Tongue (tissue), 1 donor: ENCODE measurements at regions not wholly inside any gene's neighbourhood (a gene's known extent, or its start where the extent isn't known, plus 50 kb on each side); places are given as distances from the start of the nearest gene placed in this dataset.

Source experiments
- DNase-seq: peaks from one replicate; pipeline ENCODE4 v3.0.0-alpha.2; 2015

DNA sequence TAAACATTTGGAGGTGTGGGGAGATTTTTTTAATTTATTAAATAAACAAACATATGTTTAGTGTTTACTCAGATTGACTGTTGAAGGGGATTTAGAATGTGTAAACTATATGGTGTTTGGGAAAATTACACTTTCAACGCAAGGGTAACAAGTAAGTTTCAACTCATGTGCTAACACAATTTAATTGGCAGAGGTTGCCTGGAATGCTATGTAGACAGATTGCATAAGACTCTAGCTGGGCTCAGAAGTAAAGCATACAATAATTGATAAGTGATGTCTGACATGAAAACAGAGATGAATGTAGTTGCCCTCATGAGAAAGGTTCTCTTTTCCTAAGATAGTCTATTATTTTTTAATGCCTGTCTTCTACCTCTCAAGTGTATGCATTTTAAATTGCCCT, 617.4 kb downstream of the KCTD16 start:
- DNase-seq = no peak

DNA sequence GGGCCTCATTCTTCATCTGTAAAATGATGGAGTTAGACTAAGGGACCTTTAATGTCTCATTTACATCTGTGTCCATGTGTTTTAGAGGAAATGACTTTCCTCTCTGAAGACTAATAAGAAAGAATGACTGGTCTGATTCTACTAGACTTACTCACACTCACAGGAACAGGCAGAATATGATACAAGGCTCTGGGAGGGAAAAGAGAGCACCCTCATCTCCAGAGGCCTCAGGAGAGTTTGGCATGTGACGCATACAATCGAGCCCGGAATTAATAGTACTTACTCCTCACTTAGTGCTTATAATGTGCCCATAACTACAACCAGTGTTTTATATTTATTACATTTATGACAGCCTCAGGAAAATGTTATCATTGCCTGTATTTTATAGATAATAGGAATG, 608.7 kb downstream of the KCTD16 start:
- no peak for DNase-seq

DNA sequence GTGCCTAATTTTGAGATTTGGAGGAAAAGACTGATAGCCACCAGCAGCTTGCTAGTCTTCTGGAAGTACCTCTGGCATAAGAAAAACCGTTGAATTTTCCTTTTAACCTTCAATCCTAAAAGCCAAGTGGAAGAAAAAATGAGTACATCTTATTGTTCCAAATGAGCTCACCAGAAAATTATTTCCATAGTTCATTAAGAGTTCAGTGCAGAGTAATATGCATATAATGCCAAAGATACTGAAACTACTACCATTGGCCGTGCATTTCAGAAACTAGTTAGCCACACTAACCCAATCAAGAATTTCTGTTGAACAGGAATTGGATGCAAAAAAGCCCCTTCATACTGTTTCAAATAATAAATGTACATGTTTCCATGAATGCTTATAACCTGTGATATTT, 607.9 kb downstream of the KCTD16 start:
- DNase-seq = no peak

DNA sequence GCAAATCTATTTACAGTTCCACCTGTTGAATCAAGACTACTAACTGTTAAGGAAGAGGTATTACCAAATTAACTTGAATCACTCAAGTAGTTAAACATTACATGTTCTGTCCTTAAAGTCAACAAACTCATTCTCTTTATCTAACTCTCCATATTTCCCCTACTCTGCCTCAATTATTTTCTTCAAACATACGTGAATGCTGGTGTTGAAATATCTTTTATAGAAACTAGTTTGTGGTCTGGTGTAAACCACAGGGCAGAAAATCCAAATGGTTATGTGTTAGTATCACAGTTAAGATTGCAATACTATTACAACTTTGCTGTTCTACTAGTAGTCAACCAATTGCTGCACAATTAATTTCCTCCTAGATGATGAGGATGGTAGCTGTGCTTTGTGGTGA, 603.5 kb downstream of the KCTD16 start:
- DNase-seq = no peak

DNA sequence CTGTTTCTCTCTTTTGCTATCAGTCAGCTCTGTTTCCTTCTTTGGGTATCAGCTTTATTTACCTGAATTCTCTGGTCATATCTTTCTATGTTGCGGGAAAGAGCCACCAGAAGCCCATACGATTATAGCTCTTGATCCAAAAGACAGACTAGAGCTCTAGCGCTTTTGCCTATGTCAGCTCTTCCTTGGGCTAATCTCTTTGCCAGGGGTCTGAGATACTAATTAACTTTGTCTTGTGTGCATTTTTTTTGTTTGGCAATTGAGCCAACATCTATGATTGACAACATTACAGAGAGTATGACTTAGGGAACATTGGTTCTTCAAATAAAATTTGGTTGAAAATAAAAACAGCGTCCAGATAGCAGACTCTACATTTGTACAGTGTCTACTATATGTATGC, 603.0 kb downstream of the KCTD16 start:
- no peak for DNase-seq

DNA sequence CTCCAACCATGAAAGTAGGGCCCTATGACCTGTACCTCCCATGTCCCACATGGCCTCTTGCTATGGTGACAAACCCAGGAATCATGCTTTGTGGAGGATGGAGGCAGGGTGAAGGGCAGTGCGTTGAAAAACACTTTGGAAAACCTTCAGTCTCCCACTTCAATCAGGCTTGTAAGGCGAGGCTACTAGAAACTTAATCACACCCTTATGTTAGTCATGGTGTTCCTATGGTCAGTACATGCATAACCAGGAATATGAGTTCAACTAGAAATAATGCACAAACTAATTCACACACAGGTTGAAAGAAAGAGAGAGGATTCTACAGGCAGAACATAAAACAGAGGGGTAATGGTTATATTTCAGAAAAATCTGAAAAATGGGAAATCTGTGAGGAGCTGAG, 601.1 kb downstream of the KCTD16 start:
- no peak for DNase-seq

DNA sequence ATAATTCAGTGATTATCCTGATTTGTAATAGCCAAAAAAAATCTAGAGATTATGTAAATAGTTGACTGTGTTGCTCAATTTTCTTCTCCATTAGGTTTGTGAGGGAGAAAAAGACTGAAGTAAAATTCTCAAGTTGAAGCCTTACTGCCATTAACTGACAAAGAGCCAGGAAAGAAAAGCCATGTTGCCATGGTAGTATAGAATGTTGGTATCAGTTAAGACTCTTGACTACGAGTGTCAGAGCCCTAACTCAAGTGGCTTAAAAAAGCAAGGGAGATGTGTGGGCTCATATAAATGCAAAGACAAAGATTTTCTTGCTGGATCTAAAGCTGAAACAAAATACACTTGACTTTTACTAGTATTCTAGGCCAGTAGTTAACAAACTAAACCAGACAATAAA, 571.7 kb downstream of the KCTD16 start:
- no peak for DNase-seq

DNA sequence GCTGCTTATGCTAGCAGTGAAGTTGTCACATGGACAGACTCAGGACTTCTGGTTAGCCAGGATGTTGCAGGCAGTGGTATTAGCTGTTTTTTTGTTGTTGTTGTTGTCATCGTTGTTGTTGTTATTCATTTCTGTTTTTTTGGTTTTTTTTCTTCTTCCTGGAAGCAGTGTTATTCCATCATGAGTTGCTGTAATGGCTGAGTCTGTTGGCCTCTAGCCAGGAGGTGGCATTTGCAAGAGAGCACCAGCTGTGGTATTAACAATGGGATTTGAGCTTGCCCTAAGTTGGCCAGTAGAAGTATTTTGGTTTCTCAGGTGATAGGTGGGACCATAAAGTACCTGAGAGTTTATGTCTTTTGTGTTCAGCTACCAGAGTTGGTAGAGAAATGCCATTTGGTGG, 561.1 kb downstream of the KCTD16 start:
- no peak for DNase-seq

DNA sequence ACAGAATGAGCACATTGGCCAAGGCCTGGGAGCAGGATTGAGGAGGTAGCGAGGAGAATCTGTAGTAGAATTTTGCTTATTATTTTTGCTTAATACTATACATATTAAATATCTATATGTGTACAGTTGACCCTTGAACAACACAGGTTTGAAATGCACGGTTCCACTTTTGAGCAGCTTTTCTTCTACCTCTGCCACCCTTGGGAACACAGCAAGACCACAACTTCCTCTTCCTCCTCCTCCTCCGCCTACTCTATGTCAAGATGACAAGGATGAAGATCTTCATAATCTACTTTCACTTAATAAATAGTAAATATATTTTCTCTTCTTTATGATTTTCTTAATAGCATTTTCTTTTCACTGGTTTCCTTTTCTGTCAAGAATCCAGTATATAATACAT, 541.4 kb downstream of the KCTD16 start:
- no peak for DNase-seq

DNA sequence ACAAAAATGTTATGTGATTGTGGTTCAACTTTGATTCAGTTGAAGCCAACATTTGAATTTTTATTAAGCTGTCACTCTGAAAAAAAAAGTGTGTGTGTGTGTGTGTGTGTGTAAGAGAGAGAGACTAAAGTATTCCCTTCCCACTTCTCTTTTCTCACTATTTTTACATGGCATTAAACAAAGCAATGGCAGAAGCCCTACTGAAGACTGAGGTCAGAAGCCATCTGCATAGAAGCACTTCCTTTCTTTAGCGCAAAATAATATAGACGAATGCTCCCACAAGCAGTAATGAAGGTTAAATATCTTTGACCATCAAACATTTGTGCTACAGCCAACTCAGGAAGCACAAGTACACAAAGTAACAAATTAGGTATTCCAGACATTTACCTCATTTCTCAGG, 540.5 kb downstream of the KCTD16 start:
- DNase-seq = no peak

DNA sequence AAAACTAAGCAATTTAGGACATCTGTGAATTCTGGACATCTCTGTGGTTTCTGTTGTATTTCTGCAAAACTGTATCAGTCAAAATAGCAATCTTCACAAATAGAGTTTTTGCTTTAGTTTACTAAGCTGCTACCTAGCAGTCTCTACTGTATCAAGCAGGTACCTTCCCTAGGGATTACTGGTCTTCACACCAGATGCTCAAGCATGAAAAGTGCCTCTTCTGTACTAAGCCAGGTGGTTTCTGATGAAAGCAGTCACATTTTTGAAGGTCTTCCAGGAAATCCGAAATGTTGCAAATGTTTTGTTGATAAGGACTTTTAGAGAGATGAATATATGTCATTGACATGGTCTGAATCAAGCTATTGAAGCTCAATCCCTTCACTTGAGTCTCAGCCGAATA, 540.0 kb downstream of the KCTD16 start:
- DNase-seq = no peak

DNA sequence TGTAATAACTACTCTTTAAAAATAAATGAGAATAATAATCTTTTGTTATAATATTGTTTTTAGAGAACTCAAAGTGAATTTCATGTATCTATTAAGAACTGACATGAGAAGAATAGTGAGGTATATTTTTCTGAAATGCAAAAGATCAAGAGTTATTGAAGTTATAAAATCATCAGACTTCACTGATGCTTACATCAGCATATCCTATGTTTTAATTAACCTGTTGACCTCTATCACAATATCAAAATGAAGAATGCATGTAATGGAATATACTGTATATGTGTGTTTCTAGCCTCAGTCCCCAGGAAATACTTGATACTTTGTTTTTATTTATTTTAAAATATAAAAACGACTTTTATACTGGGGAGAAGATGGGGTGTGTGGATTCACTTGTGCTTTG, 533.1 kb downstream of the KCTD16 start:
- DNase-seq = no peak

DNA sequence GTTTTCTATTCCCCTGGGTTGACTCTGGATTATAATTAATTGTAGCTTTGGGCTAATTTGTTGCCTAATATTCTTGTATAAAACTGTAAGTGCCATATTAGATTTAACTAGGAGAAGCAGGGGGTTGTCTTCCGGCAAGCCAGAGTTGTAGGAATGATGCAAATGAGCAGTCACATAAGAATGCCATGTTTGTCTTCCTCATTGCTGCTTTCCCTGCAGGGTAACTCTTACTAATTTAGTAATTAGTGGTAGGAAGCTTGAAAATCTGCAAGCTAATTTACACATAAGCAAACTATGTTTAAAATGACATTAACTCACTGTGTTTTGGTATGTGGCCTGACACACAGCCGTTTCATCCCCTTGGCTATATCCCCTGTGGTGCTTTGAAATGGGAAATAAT, 527.8 kb downstream of the KCTD16 start:
- no peak for DNase-seq

DNA sequence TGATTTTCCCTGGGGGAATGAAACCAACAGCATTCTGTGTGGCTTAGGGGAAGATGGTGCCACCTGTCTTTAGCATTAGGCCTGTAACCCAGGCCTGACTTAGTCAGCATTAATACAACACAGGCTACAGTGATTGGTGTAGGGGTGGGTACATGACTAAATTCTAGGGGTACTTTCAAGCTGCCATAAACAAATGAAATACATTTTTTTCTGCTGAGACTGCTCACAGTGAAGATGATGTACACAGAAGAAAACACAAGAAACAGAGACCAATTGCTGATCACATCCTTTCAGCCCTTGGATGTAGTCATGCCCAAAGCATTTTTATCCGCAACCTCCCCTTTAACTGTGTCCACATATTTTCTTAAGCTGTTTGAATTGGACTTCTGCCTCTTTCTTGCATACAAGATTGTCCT, 527.2 kb downstream of the KCTD16 start:
- no peak for DNase-seq

DNA sequence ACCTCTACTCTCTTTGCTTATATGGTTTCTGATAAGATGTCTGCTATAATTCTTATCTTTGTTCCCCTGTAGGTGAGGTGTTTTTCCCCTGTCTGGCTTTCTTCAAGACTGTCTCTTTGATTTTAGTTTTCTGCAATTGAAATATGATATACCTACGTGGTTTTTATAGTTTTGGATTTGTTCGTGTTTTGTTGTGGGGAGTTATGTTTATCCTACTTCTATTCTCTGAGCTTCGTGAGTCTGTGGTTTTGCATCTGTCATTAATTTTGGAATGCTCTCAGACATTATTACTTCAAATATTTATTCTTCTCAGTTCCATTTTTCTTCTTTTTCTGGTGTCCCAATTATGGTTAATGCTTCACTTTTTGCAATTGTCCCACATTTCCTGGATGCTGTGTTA, 521.3 kb downstream of the KCTD16 start:
- DNase-seq = no peak

DNA sequence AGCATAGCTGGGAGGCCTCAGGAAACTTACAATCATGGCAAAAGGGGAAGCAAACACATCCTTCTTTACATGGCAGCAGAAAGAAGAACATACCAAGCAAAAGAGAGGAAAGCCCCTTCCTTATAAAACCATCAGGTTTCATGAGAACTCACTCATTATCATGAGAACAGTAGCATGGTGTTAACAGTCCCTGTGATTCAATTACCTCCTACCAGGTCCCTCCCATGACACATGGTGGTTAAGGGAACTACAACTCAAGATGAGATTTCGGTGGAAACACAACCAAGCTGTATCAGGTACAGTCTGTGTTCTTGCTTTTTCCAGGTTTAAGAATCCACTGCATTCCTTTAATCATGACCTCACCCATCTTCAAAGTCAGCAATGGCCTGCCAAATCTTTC, 514.2 kb downstream of the KCTD16 start:
- no peak for DNase-seq

DNA sequence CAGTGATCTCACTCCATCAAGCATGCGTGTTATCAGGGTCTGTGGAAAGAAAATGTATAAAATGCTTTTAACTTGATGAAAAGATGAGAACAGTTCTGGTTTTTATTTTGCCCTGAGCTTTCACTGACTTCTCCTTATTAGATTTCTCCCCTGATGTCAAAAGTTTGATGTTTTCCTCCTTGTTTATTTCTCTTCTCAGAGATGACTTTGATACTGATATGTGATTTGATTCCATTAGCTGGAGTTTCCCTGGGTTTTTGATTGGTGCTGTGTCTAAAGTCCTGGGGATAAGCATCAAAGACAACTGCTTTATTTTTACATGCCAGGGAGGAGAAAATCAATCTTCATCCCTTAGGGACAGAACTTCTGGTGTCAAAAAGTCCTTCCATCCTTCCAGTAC, 510.0 kb downstream of the KCTD16 start:
- DNase-seq = no peak

DNA sequence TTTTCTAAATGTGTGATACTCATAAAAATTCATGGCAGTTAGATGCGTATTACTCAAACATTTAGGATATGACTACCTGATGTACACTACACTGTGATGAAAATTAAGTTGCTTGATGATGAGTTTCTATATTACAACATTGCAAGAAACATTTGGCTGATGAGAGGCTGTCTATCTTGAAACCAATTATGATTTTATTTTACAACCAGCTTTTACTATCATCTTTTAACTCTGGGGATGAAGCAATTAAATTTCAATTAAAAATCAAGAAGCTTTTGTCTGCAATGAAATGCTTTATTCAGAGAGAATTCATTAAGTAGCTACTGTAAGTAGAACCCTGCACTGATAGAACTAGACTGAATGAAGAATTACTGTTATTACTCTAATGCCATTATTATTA, 500.4 kb downstream of the KCTD16 start:
- DNase-seq = no peak

DNA sequence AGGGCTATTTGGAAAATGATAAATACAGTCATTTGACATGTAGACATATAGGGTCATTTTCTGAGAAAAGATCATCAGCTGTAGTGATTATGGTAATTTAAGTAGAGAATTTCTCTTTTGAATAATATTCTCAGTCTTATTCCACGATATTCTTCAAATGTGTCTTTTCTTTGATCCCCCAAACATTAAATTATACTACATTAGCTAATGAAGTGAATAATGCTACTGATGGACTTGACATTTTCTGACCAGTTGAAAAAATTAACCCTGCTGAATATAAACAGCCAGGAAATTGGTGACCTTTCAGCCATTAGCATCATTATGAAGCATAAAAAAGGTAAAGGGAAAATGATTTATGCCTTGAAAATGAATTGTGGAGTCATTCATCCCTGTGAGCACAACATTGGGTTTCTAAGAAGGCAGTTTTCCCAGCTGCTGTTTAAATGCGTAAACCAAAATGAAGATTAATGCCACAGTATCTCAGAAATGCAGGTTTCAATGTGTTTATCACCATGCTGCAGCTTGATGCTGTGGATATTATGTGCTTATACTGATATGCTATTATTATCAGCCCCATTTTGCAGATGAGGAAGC, 489.1 kb downstream of the KCTD16 start:
- no peak for DNase-seq

DNA sequence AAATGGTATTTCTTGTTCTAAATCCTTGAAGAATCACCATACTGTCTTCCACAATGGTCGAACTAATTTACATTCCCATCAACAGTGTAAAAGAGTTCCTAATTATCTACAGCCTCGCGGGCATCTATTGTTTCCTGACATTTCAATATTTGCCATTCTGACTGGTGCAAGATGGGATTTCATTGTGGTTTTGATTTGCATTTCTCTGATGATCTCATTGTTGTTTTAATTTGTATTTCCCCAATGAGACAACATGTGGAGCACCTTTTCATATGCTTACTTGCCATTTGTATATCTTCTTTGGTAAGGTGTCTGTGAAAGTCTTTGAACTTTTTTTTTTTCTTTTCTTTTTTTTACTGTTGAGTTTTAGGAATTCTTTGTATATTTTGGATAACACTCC, 473.6 kb downstream of the KCTD16 start:
- no peak for DNase-seq

DNA sequence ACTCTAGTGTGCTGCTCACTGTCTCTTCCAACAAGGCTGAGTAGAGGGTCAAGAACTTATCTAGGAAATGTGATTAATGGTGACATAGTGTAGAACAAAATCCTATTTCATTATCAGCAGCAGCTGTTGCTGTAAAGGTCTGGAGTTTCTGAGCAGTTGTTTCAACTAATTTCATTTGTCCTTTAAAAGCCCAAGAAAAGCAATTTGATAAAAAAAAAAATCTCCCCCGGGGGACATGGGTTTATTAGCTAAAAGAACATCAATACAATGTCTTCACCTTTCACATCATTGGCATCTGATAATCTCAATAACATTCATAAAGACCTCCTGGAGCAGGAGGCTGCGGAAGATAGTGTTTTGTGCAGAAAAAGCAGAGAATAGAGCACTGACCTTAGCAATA, 468.1 kb downstream of the KCTD16 start:
- no peak for DNase-seq

DNA sequence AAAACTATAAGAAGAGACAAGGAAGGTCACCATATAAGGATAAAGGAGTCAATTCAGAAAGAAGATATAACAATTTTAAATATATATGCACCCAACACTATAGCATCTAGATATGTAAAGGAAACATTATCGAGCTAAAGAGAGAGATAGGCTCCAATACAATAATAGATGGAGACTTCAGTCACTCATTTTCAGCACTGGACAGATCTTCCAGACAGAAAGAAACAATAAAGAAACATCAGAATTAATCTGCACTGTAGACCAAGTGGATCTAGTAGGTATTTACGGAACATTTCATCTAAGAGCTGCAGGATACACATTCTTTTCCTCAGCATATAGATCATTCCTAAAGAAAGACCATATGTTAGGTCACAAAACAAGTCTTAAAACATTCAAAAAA, 463.5 kb downstream of the KCTD16 start:
- DNase-seq = no peak

DNA sequence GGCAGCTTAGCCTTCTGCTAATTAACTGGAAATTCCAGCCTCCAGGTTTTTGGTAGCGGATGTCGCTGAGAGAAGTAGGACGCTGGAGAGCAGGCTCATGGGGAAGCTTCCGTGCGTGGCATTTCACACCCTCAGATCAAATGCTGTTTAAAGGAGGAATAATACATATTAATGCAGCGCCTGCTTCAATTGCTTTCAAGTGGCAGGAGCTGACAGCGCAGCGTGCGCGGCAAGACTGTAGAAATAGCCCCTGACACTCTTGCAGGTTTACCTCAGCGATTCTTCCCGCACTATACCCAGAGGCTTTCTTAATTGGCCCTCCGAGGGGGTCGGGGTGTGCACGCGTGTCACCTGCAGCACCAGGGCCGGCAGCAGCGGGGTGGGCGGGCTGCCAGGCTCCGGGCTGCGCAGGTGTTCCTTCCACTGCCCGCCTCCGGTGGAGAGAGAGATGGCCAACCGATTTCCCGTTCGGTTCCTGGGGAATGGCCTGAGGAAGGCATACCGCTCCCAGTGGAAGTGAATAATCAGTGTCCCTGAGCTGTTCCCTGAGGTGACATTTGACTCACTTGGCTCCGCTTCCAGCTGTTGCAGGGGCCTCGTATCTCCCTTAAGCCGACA, 427.9 kb downstream of the KCTD16 start:
- peak; percentile 6 for DNase-seq

DNA sequence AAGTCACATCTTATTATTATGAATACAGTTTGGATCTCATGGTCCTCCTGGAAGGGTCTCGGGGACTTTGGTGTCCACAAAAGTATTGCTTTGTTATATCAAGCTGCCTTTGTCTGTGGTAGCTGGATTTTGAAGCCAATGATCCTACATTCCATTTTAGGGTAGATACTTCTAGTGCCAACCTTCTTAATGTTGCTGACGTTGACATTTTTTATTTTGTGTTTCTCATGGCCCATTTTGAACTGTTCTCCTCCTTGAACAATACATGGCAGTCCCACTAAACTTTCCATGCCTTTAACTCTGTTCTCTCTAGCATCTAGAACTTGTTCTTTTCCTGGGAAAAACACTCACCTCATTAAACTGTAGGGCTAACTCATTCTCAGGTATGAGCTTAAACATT, 425.8 kb downstream of the KCTD16 start:
- DNase-seq = no peak

DNA sequence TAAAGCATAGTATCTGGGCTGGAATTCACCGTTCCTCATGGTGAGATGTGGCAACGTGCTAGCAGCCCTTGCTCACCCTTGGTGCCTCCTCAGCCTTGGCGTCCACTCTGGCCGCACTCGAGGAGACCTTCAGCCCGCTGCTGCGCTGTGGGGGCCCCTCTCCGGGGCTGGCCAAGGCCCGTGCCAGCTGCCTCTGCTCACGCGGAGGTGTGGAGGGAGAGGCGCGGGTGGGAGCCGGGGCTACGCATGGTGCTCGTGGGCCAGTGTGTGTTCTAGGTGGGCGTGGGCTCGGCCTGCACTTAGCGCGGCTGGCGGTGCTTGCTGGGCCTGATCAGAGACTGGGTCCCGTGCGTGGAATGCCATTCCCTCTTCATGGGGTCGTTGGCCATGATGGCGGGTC, 424.2 kb downstream of the KCTD16 start:
- DNase-seq = no peak
